ENCODE measurements at regions not wholly inside any gene's neighbourhood (a gene's known extent, or its start where the extent isn't known, plus 50 kb on each side); places are given as distances from the start of the nearest gene placed in this dataset.

DNA sequence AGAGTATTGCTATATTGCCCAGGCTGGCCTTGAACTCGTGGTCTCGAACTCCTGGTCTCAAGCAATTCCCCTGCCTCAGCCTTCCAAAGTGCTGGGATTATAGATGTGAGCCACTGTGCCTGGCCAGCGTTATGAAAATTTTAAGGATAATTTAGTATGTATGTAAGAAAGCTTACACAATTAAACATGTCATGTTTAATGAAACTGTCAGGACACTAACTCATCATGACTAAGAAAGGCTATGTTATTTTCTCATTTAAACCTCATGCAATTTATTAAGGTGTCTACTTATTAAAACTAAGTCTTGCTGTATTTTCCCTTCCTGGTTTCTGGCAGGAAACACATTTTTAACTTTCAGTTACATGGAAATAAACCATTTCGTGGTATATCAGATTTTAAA, 106.8 kb upstream of the ATP10A start:
- H3K4me3 ChIP-seq = no peak overlapping the region
- TF ChIP-seq, protein P1, sequence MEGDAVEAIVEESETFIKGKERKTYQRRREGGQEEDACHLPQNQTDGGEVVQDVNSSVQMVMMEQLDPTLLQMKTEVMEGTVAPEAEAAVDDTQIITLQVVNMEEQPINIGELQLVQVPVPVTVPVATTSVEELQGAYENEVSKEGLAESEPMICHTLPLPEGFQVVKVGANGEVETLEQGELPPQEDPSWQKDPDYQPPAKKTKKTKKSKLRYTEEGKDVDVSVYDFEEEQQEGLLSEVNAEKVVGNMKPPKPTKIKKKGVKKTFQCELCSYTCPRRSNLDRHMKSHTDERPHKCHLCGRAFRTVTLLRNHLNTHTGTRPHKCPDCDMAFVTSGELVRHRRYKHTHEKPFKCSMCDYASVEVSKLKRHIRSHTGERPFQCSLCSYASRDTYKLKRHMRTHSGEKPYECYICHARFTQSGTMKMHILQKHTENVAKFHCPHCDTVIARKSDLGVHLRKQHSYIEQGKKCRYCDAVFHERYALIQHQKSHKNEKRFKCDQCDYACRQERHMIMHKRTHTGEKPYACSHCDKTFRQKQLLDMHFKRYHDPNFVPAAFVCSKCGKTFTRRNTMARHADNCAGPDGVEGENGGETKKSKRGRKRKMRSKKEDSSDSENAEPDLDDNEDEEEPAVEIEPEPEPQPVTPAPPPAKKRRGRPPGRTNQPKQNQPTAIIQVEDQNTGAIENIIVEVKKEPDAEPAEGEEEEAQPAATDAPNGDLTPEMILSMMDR (IDR thresholded peaks at IDR 0.05; ENCODE audit: borderline replicate concordance) = no peak
- no peak overlapping the region for H3K27ac ChIP-seq (replicated peaks)
- peaks cover 21% of the 10 kb centered on the region for H3K27me3 ChIP-seq (ENCODE audit: low read depth)
- no peaks in the 10 kb centered on the region for H3K36me3 ChIP-seq
- no peak for DNase-seq
- H3K4me1 ChIP-seq = no peaks in the 10 kb centered on the region
- intact Hi-C loops (cut with micrococcal nuclease) = no loop called here
- H3K9me3 ChIP-seq (replicated peaks) = no peaks in the 10 kb centered on the region

DNA sequence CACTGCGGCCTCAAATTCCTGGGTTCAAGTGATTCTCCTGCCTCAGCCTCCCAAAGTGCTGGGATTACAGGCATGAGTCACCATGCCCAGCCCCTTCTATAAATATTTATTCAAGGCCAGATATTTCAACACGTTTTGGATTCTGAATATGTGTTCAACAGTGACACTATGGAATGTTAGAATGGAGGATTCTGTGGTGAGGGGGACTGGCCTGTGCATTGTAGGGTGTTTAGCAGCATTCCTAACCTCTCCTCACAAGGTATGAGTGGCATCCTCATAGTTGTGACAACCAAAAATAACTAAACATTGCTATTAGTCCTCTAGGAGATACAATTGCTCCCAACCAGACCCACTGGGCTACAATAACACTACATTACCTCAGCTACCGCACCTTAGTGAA, 104.0 kb upstream of the ATP10A start:
- intact Hi-C loops (cut with micrococcal nuclease) = no loop called here
- Histone ChIP-seq H3K36me3 (no peaks in the 10 kb centered on the region), H3K4me3 (no peak overlapping the region), H3K4me1 (no peaks in the 10 kb centered on the region), H3K9me3 (replicated peaks) (peaks cover 7% of the 10 kb centered on the region), H3K27ac (replicated peaks) (no peak overlapping the region), H3K27me3 (ENCODE audit: low read depth) (peaks cover 10% of the 10 kb centered on the region)
- TF ChIP-seq, protein P1 (IDR thresholded peaks at IDR 0.05; ENCODE audit: borderline replicate concordance) = no peak
- DNase-seq = no peak

DNA sequence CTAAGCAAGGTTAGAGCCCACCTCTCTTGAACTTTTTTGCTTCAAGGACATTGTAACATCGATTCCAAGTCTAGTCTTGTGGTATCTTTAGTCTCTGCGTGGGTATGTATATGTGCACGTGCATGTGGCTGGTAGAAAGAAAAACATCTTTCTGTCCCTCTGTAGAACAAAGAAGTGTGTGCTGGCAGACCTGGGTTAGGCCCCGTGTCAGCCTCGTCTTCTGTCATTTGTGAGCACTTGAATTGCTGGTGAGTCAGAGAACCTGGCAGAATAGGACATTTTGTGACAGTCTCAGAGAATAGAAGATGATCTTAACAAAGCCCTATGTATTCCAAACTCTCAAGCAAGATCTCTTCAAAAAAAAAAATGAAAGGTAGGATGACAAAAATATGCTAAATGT, 102.2 kb upstream of the ATP10A start:
- peaks cover 7% of the 10 kb centered on the region for H3K27me3 ChIP-seq (ENCODE audit: low read depth)
- intact Hi-C loops (cut with micrococcal nuclease) = no loop called here
- H3K4me3 ChIP-seq = no peak overlapping the region
- no peaks in the 10 kb centered on the region for H3K36me3 ChIP-seq
- TF ChIP-seq, protein P1 (IDR thresholded peaks at IDR 0.05; ENCODE audit: borderline replicate concordance) = no peak
- H3K9me3 ChIP-seq (replicated peaks) = peaks cover 7% of the 10 kb centered on the region
- H3K27ac ChIP-seq (replicated peaks) = no peak overlapping the region
- DNase-seq = no peak
- no peaks in the 10 kb centered on the region for H3K4me1 ChIP-seq

DNA sequence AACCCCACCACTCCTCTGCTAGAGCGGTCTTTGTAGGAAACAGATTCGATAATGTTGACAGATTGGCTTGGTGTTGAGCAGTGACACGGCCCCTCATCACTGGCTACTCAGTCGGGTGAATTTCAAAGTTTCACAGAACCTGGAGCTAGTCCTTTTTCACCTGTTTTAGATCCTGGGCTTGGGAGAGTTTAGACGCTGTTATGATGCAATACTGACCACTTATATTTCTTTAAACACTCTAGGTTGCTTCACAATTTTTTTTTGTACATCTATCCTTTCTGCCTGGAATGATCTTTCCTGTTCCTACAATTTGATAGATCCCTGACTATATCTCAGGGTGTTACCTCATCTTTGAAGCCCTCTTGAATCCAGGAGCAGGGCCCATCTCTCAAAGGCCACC, 97.1 kb upstream of the ATP10A start:
- intact Hi-C loops (cut with micrococcal nuclease) = no loop called here
- no peak overlapping the region for H3K4me3 ChIP-seq
- H3K36me3 ChIP-seq = no peaks in the 10 kb centered on the region
- no peak overlapping the region for H3K27ac ChIP-seq (replicated peaks)
- H3K27me3 ChIP-seq (ENCODE audit: low read depth) = peaks cover 26% of the 10 kb centered on the region
- H3K4me1 ChIP-seq = no peaks in the 10 kb centered on the region
- no peak for DNase-seq
- peaks cover 7% of the 10 kb centered on the region for H3K9me3 ChIP-seq (replicated peaks)
- TF ChIP-seq, protein P1 (IDR thresholded peaks at IDR 0.05; ENCODE audit: borderline replicate concordance) = no peak

DNA sequence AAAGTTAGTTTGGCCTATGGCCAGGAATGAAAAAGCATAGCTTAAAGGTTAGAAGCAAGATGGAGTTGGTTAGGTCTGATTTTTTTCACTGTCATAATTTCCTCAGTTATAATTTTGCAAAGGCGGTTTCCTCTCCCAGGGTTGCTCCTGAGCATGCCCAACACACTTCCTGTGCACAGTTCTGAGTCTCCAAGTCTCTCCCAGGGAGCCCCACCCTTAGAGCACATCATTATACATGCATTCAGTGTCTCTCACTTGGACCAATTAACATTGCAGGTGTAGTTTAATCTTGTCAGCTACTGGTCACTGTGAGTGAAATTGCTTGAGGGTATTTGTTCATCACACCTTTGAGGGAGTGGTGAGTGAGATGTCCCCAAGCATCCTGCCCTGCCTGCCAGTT, 96.0 kb upstream of the ATP10A start:
- no peak for DNase-seq
- Histone ChIP-seq H3K4me3 (no peak overlapping the region), H3K36me3 (no peaks in the 10 kb centered on the region), H3K27ac (replicated peaks) (no peak overlapping the region), H3K9me3 (replicated peaks) (peaks cover 11% of the 10 kb centered on the region), H3K4me1 (no peaks in the 10 kb centered on the region), H3K27me3 (ENCODE audit: low read depth) (peaks cover 26% of the 10 kb centered on the region)
- intact Hi-C loops (cut with micrococcal nuclease) = no loop called here
- TF ChIP-seq, protein P1 (IDR thresholded peaks at IDR 0.05; ENCODE audit: borderline replicate concordance) = no peak

DNA sequence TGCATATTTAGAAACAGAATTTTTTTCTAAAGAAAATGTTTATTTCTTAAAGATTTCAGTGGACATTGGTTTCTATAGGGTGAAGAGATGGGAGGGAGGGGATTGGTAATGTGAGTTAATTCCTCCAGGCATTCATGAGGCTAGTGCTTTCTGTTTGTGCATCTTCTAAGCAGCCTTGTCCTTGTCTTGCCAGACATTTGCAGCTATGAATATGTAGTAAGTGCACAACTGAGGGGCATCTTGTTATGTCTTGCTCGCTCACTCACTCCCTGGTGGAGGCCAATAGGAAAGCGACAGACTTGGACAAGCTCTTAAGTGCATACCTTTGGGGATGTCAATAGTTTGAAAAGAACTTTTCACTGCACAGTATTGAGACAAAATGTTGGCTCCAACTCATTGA, 92.5 kb upstream of the ATP10A start:
- Histone ChIP-seq H3K27me3 (ENCODE audit: low read depth) (peaks cover 26% of the 10 kb centered on the region), H3K4me3 (no peak overlapping the region), H3K9me3 (replicated peaks) (peaks cover 34% of the 10 kb centered on the region), H3K4me1 (no peaks in the 10 kb centered on the region), H3K27ac (replicated peaks) (no peak overlapping the region), H3K36me3 (no peaks in the 10 kb centered on the region)
- no peak for DNase-seq
- intact Hi-C loops (cut with micrococcal nuclease) = no loop called here
- TF ChIP-seq, protein P1 (IDR thresholded peaks at IDR 0.05; ENCODE audit: borderline replicate concordance) = no peak

Data from left ventricle myocardium inferior (tissue), 1 donor.